Neural cell (in vitro differentiated cells): ENCODE measurements at regions not wholly inside any gene's neighbourhood (a gene's known extent, or its start where the extent isn't known, plus 50 kb on each side); places are given as distances from the start of the nearest gene placed in this dataset.

Experiments used
- H2AFZ ChIP-seq: fragments of 200-600, 300-800 bp; sonication (generic), shearing (Covaris generic); 2 replicates; pipeline ENCODE4 v1.6.0; 2014; ENCODE audit warnings: low read depth, mild to moderate bottlenecking, antibody characterized with exemption, low read length, moderate library complexity
- H3F3A ChIP-seq: fragments of 200-600 bp; shearing (Covaris generic); 2 replicates; pipeline ENCODE4 v1.6.1; 2016; ENCODE audit warnings: mild to moderate bottlenecking, moderate library complexity, mixed read lengths, antibody characterized with exemption, low read length; ENCODE audit not compliant: insufficient read depth, poor library complexity, severe bottlenecking
- H3K27ac ChIP-seq: fragments of 200-600, 300-800 bp; sonication (generic), shearing (Covaris generic); 2 replicates; pipeline ENCODE4 v1.5.1; 2014; ENCODE audit warnings: mild to moderate bottlenecking, low read length, moderate library complexity
- H3K27me3 ChIP-seq: fragments of 300-800, 200-600 bp; sonication (generic), shearing (Covaris generic); 2 replicates; pipeline ENCODE4 v1.6.0; 2014; ENCODE audit warnings: mild to moderate bottlenecking, low read depth, low read length, moderate library complexity; ENCODE audit not compliant: insufficient read depth
- H3K36me3 ChIP-seq: fragments of 300-800, 200-600 bp; sonication (generic), shearing (Covaris generic); 2 replicates; pipeline ENCODE4 v1.5.1; 2014; ENCODE audit warnings: mild to moderate bottlenecking, antibody characterized with exemption, low read length, moderate library complexity; ENCODE audit not compliant: insufficient read depth
- H3K4me2 ChIP-seq: fragments of 300-800, 200-600 bp; sonication (generic), shearing (Covaris generic); 2 replicates; pipeline ENCODE4 v1.6.0; 2014; ENCODE audit warnings: mild to moderate bottlenecking, low read length
- H3K4me3 ChIP-seq: fragments of 300-800, 200-600 bp; sonication (generic), shearing (Covaris generic); 2 replicates; pipeline ENCODE4 v1.5.1; 2014; ENCODE audit warnings: mild to moderate bottlenecking, low read length, moderate library complexity
- H3K79me2 ChIP-seq: fragments of 200-600 bp; shearing (Covaris generic); replicated peaks from 2 replicates; pipeline ENCODE4 v1.6.0; 2014; ENCODE audit warnings: mild to moderate bottlenecking, low read length, moderate library complexity; ENCODE audit not compliant: insufficient read depth
- H3K9ac ChIP-seq: fragments of 300-800, 200-600 bp; sonication (generic), shearing (Covaris generic); 2 replicates; pipeline ENCODE4 v1.6.1; 2016; ENCODE audit warnings: mild to moderate bottlenecking, low read length, mixed read lengths
- H3K9me2 ChIP-seq: fragments of 200-600 bp; shearing (Covaris generic); 2 replicates; pipeline ENCODE4 v1.6.1; 2016; ENCODE audit warnings: mild to moderate bottlenecking, low read length, mixed read lengths; ENCODE audit not compliant: insufficient read depth
- H3K9me3 ChIP-seq: fragments of 200-600, 300-800 bp; sonication (generic), shearing (Covaris generic); 2 replicates; pipeline ENCODE4 v1.6.1; 2016; ENCODE audit warnings: mild to moderate bottlenecking, mixed run types, low read length, moderate library complexity, mixed read lengths
- H4K20me1 ChIP-seq: fragments of 200-600 bp; shearing (Covaris generic); 2 replicates; pipeline ENCODE4 v1.6.1; 2016; ENCODE audit warnings: mild to moderate bottlenecking, mixed run types; ENCODE audit not compliant: insufficient read depth
- CTCF ChIP-seq: fragments of 450-650 bp; IDR thresholded peaks from 2 replicates; pipeline ENCODE4 v1.5.1; 2014; ENCODE audit warnings: antibody characterized with exemption, mild to moderate bottlenecking, moderate library complexity; ENCODE audit not compliant: poor library complexity, severe bottlenecking
- EP300 ChIP-seq: fragments of 450-650 bp; conservative IDR thresholded peaks from 2 replicates; pipeline ENCODE4 v1.6.1; 2014; ENCODE audit warnings: antibody characterized with exemption, mild to moderate bottlenecking, moderate library complexity; ENCODE audit not compliant: poor library complexity, severe bottlenecking
- EZH2 ChIP-seq: fragments of 200-600, 300-800 bp; shearing (Covaris generic), sonication (generic); IDR thresholded peaks from 2 replicates; pipeline ENCODE4 v1.6.1; 2014; ENCODE audit warnings: antibody characterized with exemption, low read length, borderline replicate concordance, mild to moderate bottlenecking; ENCODE audit not compliant: insufficient read depth, poor library complexity, severe bottlenecking
- MXI1 ChIP-seq: fragments of 450-650 bp; conservative IDR thresholded peaks from 2 replicates; pipeline ENCODE4 v1.6.1; 2014; ENCODE audit warnings: antibody characterized with exemption, mild to moderate bottlenecking; ENCODE audit not compliant: poor library complexity, severe bottlenecking
- POLR2AphosphoS5 ChIP-seq: IDR thresholded peaks from 2 replicates; pipeline ENCODE4 v1.6.1; 2012
- RAD21 ChIP-seq: fragments of 450-650 bp; conservative IDR thresholded peaks from 2 replicates; pipeline ENCODE4 v1.6.1; 2014; ENCODE audit warnings: antibody characterized with exemption, mild to moderate bottlenecking, moderate library complexity
- REST ChIP-seq: IDR thresholded peaks from 2 replicates; pipeline ENCODE4 v1.6.1; 2012; ENCODE audit warnings: borderline replicate concordance
- SMC3 ChIP-seq: fragments of 450-650 bp; conservative IDR thresholded peaks from 2 replicates; pipeline ENCODE4 v1.6.1; 2014; ENCODE audit warnings: antibody characterized with exemption, mild to moderate bottlenecking, moderate library complexity; ENCODE audit not compliant: poor library complexity
- TAF1 ChIP-seq: IDR thresholded peaks from 2 replicates; pipeline ENCODE4 v1.6.1; 2012; ENCODE audit warnings: low read depth

- no peaks in the 10 kb centered on the region for H3K36me3 ChIP-seq
- H3K27ac ChIP-seq: no peak overlapping the region
- H3K79me2 ChIP-seq: no peaks in the 10 kb centered on the region
- TF ChIP-seq POLR2AphosphoS5 (no peak), RAD21 (no peak), MXI1 (no peak), CTCF (no peak), TAF1 (no peak), SMC3 (no peak), EZH2 (no peak), REST (no peak), EP300 (no peak)
- H3K27me3 ChIP-seq: no peaks in the 10 kb centered on the region
- H3F3A ChIP-seq: no peaks in the 10 kb centered on the region
- H3K9me3 ChIP-seq: no peaks in the 10 kb centered on the region
- no peak overlapping the region for H3K4me3 ChIP-seq
- no peaks in the 10 kb centered on the region for H3K9me2 ChIP-seq
- H2AFZ ChIP-seq: no peak overlapping the region
- no peaks in the 10 kb centered on the region for H4K20me1 ChIP-seq
- H3K9ac ChIP-seq: no peak overlapping the region
- no peak overlapping the region for H3K4me2 ChIP-seq
Observed at GRCh38 chr10:76645341-76645740, 992.3 kb downstream of the KCNMA1 start.

- H3K27ac ChIP-seq: no peak overlapping the region
- H3K9ac ChIP-seq: no peak overlapping the region
- H4K20me1 ChIP-seq: no peaks in the 10 kb centered on the region
Observed at GRCh38 chr10:76644476-76644875, 993.1 kb downstream of the KCNMA1 start.

GRCh38 chr10:76643511-76643911 is 994.1 kb downstream of the KCNMA1 start:
- H3K27ac ChIP-seq: no peak overlapping the region
- H3F3A ChIP-seq: no peaks in the 10 kb centered on the region
- H3K27me3 ChIP-seq: no peaks in the 10 kb centered on the region
- no peak overlapping the region for H3K4me3 ChIP-seq
- no peaks in the 10 kb centered on the region for H3K9me2 ChIP-seq
- no peaks in the 10 kb centered on the region for H3K36me3 ChIP-seq
- H3K79me2 ChIP-seq: no peaks in the 10 kb centered on the region
- H4K20me1 ChIP-seq: no peaks in the 10 kb centered on the region
- TF ChIP-seq SMC3 (no peak), EZH2 (no peak), EP300 (no peak), MXI1 (no peak), RAD21 (no peak), CTCF (no peak), POLR2AphosphoS5 (no peak), REST (no peak), TAF1 (no peak)
- H3K9ac ChIP-seq: no peak overlapping the region
- no peaks in the 10 kb centered on the region for H3K9me3 ChIP-seq
- no peak overlapping the region for H2AFZ ChIP-seq
- H3K4me2 ChIP-seq: no peak overlapping the region

More at GRCh38 chr10:76644476-76644875, 993.1 kb downstream of the KCNMA1 start:
- no peaks in the 10 kb centered on the region for H3F3A ChIP-seq
- no peaks in the 10 kb centered on the region for H3K79me2 ChIP-seq
- no peak overlapping the region for H3K4me2 ChIP-seq
- no peak overlapping the region for H2AFZ ChIP-seq
- H3K27me3 ChIP-seq: no peaks in the 10 kb centered on the region
- H3K4me3 ChIP-seq: no peak overlapping the region
- no peak for TF ChIP-seq RAD21
- no peaks in the 10 kb centered on the region for H3K9me3 ChIP-seq
- H3K9me2 ChIP-seq: no peaks in the 10 kb centered on the region
- no peaks in the 10 kb centered on the region for H3K36me3 ChIP-seq
